Activated T-cell treated with anti-CD3 and anti-CD28 coated beads for 24 hours (primary cell): ENCODE measurements at regions not wholly inside any gene's neighbourhood (a gene's known extent, or its start where the extent isn't known, plus 50 kb on each side); places are given as distances from the start of the nearest gene placed in this dataset.
"Not testable (repeated sequence)": the region's sequence is repeated elsewhere in the genome, so short reads cannot be mapped to it uniquely, and the experiment has no call there.

Experiments
- DNase-seq: peaks from one replicate; pipeline ENCODE4 v3.0.0-alpha.2; 2020; ENCODE audit warnings: low read depth

DNA sequence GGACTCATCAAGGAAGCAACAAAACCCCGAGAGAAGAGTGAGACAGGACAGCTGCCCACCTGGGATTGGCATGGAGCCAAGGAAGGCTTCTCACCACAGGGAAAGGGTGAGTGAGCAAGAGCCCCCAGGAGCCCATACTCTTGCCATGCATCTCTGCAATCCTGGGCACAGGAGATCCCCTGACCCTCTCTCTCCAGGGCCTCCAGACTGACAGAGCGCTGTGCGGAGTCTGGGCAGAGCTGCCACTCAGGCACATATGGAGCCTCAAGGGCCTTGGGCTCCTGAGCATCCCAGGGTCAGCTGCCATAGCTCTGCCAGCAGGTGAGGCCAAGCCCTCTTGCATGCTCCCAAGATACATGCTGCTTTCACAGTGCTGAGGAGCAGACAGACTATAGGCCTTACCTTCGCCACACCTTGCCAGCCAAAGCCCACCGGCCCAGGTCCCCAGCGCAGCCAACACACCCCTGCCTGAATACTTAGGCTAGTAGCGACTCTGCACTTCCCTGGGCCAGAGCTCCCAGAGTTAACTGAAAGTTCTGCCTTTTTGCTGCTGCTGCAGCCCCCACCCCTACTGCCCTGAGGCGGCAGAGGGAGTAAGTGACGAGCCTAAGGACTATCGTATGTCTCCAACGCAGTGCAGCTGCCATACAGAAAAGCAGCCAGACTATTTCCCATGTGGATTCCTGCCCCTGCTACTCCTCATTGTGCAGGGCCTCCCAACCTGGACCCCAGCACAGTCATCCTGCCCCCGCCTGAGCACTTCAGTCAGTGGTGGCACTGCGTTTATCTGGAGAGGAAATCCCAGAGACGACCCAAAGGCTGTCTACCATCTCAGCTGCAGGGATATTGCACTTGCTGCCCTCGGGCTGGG lies 251.6 kb downstream of the SPATA31A6 start:
- DNase-seq, result not testable (repeated sequence)

DNA sequence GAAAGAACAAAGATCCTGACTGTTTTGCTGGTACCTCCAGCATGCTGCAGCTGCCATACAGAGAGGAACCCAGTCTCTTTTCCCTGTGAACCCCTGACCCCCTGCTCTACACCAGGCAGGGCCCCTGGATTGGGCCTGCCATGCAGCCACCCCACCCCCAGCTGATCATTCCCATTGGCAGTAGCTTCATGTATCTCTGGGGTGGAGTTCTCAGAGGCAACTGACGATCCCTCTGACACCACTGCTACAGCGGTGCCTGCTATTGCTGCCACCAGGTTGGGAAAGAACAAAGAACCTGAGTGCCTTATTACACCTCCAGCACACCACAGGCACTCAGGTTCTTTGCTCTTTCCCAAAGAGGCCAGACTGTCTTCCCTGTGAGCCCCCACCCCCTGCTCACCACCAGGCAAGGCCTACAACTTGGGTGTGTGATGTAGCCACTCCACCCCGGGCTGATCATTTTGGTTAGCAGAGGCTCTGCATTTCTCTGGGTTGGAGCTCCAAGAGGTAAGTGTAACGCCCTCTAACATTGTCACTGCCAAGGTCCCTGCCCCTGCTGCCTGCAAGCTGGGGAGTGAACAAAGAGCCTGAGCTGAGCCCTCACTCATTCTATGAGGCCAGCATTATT lies 252.4 kb downstream of the SPATA31A6 start:
- not testable (repeated sequence) for DNase-seq

DNA sequence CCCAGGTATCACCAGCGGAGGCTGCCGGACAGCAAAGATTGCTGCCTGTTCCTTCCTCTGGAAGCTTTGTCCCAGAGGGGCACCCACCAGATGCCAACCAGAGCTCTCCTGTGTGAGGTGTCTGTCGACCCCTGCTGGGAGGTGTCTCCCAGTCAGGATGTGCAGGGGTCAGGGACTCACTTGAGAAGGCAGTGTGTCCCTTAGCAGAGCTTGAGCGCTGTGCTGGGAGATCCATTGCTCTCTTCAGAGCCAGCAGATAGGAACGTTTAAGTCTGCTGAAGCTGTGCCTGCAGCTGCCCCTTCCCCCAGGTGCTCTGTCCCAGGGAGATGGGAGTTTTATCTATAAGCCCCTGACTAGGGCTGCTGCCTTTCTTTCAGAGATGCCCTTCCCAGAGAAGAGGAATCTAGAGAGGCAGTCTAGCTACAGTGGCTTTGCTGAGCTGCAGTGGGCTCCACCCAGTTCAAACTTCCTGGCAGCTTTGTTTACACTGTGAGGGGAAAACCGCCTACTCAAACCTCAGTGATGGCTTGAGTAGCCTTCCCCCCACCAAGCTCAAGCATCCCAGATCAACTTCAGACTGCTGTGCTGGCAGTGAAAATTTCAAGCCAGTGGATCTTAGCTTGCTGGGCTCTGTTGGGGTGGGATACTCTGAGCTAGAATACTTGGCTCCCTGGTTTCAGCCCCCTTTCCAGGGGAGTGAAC lies 253.7 kb downstream of the SPATA31A6 start:
- DNase-seq, result not testable (repeated sequence)

DNA sequence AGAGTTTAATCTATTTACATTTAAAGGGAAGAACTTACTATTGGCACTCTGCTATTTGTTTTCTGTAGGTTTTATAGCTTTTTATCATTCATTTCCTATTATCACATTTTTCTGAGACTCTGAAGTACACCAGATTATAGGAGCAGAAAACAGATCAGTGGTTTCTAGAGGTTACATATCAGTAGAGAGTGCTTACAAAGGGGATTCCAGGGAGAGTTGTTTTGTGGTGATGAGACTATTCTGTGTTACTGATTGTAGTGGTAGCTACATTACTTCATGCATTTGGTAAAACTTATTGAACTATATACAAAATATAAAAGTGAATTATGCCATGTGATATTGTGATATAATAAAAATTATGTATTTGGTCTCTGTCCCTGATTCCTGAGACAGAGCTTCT lies 259.2 kb downstream of the SPATA31A6 start:
- not testable (repeated sequence) for DNase-seq

DNA sequence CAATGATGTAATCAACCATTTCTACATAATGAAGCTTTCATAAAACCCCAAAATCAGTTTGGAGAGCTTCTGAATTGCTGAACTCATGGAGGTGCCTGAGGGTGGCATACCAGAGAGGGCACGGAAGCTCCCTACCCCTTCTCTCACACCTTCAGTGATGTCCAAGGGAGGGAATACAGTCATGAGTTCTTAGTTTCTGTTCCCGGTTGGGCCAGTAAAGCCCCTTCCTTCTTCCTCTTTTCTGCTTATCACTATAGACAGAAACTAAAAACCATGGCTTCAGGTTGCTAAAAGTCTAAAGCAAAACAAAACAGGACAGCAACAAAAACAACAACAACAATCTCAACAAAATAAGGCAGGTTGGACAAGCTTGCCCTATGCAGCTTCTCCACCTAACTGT lies 260.0 kb downstream of the SPATA31A6 start:
- DNase-seq, result not testable (repeated sequence)

DNA sequence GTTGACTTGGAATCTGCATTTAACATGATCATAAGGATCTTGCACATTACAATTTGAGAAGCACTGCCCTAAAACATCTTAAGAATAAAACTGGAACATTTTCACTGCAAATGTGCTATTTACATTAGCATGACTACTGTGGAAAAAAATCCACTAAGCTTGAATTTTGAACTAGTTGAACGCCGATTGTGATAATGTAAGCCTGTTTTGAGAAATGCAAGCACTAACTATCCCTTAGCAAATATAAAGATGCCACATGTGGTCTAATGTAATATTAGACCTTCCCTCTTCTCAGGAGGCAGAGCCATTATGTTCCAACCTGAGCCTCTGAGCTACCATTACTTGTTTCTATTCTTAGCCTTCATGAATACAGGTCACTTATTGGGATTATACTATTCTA lies 278.0 kb downstream of the SPATA31A6 start:
- not testable (repeated sequence) for DNase-seq

DNA sequence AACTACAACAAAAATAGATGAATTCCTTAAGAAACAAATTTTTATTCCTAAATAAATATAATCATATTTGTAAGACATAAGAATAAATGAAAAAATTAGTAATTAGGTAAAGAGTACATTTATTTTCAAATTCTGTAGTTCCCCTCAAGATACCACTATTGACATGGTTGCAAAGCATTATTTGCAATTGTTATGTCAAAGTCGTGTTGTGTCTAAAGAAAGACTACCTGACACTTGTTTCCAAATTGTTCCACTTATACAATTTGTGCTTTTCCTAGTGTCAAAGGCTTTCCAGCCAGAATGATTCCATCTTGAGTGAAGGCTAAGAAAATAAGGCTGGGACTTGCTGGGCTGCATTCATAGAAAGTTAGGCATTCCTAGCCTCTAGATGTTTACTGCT lies 278.4 kb downstream of the SPATA31A6 start:
- DNase-seq, result not testable (repeated sequence)

DNA sequence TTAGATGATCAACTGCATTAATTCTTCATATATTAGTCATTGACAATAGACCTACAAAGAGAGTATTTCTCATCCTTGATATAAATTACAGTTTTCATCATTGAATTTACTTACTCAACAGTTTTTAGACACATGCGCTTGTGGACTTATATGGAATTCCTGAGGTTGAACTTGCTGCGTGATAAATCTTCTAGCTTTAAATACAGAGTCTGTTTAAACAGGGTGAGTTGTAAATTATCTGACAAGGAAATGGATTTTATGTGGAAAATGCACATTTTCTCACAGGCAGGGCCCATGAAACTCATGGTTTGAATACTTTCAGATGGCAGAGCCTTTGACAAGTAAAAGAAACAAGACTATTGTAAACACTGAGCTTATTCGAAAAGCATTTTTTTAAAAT lies 280.5 kb downstream of the SPATA31A6 start:
- DNase-seq, result not testable (repeated sequence)

DNA sequence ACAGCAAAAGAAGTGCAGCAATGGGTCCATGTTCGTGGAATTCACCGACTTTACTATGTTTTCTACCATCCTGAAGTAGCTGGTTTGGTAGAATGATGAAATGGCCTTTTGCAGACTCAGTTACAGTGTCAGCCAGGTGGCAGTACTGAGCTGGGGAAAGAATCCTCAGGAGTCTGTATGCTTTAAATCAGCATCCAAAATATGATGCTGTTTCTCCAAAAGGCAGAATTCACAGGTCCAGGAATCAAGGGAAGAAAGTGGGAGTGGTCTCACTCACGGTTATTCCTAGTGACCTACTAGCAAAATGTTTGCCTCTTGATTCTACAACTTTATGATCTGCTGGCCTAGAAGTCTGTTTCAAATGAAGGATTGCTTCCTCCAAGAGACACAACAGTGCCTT lies 287.1 kb downstream of the SPATA31A6 start:
- DNase-seq, result not testable (repeated sequence)

DNA sequence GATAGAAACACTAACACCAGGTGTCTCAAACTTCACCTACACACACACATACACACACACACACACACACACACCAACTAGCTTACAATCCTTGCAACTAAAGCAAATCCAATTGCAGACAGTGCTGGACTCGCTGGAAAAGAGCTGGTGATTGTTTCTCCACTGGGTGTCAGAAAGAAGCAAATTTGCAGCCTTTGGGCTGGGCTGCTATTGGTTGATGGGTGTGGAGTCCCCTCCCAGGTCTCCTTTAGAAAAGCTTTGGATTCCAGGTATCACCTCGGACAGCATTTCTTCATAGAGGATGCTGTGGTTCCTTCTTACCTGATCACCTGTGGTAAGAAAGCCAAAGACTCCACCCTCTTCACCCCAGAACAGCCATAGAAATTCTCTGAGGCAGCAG lies 307.5 kb downstream of the SPATA31A6 start:
- DNase-seq, result not testable (repeated sequence)

DNA sequence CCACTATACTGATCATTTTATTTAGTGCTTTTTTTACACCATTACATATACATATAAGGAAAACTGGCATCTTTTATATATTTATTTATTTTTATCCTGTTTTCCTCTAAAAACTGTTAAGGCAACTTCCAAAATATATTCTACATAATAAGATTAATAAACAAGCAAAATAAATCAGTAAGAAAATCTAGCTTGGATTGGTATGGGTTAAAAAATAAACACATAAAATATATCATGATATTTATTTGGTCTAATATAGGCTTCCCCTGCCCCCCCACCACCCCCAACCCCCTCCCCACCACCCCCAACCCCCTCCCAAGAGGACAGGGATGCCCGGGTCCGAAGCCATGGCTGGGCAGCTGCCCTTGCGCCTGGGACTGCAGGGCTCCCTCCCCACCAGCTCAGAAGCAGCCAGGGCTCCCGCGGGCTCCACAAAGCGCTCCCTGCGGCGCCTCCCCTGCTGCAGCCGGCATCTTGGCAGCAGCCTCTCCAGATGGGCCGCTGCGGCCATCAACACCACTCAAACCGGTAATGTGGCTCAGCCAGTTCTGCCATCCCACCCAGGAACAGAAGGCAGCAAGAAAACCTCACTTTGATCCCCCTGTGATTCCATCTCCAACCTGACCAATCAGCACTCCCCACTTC lies 319.3 kb downstream of the SPATA31A6 start:
- DNase-seq, result not testable (repeated sequence)

DNA sequence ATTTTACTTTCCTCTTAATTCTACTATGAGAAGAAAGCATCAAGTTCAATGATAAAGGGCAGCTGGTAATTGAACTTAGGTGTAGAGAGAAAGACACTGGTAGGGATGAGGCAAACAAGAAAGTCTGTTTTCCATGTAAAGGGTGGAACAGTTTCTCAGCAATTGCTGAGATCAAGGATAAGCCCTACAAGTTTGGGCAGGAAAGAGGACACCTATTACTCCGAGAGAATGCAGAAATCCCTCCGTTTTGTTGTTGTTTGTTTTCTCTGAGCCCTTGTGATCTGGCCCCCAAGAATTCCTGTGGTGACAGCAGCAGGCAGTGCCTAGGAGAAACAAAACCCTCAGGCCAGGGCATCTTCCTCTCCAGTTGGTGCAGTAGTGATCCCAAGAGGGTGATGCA lies 324.7 kb downstream of the SPATA31A6 start:
- not testable (repeated sequence) for DNase-seq

DNA sequence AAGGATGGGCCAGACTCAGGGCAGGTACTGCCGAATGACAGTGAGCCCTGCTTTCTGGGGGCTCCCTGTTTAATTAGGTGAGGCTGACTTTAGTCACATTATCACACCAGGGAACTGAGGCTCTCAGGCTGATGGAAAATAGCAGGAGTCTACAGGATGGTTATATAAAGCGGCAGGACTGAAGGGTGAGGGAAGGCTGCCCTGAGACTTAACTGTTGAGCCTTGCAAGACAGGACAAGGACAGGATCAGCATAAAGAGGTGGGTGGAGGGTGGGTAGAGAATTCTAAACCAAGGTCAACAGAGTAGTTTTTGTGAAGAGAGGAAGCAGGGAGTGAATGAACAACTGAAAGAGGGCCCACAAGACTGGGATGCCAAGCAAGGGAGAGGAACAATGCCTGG lies 330.1 kb downstream of the SPATA31A6 start:
- DNase-seq, result not testable (repeated sequence)

DNA sequence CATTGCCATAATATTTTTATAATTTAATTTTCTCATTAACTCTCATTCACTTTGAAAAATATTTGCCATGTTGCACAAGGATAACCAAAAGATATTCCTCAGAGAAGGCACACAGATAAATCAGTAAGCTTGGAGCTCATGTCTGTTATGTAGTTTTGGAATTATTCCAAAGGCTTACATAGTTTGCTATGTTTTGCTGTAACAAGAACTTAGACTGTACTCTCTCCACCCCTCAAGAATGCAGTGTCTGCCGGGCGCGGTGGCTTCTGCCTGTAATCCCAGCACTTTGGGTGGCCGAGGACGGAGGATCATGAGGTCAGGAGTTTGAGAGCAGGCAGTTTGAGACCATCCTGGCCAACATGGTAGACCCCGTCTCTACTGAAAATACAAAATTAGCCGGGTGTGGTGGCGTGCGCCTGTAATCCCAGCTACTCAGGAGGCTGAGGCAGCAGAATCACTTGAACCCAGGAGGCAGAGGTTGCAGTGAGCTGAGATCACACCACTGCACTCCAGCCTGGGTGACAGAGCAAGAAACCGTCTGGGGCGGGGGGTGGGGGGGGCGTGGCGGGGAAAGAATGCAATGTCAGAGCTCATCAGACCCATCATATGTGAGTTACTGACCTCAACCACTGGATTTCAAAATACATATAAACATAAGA lies 351.0 kb downstream of the SPATA31A6 start:
- not testable (repeated sequence) for DNase-seq

DNA sequence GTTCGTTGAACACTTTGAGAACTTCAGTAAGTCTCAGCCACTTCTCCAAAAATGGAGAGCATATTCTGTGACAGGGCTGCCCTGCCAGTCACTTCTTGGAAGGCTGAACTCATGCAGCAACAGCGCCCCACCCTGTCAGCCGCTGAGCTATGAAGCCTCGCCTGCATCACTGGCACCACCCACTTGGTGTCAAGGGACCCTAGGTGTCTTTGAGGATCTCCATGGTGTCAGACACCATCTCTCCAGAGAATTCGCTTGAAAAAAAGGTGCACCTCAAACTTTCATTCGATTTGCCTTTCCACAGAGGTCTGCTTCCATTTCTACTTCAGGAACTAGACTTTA lies 351.5 kb downstream of the SPATA31A6 start:
- not testable (repeated sequence) for DNase-seq

DNA sequence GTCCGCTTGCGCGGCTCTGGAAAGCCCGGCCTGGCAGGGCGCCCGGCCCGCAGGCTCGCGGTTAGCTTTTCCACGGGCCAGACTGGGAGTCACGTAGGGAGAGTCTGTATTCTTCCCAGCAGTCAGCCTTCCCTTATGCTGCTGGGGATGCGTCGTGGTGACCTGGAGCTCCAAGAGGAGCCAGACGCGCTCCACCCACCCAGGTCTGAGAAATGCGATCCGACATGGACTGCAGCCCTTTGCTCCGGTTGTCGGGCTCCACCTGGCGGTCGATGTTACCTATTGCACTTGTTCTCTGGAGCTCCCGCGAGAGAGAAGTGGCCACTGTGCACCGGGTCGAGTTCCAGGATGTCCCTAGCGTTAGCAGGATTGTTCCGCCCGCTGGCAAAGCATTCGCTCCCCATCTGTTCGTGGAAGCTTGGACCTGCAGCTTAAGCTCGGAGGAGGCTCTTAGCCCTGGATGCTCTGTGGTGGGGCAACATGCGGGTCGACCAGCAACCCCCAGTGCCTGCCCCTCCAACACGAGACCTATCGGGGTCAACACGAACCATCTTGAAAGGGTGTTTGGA lies 367.4 kb downstream of the SPATA31A6 start:
- not testable (repeated sequence) for DNase-seq

DNA sequence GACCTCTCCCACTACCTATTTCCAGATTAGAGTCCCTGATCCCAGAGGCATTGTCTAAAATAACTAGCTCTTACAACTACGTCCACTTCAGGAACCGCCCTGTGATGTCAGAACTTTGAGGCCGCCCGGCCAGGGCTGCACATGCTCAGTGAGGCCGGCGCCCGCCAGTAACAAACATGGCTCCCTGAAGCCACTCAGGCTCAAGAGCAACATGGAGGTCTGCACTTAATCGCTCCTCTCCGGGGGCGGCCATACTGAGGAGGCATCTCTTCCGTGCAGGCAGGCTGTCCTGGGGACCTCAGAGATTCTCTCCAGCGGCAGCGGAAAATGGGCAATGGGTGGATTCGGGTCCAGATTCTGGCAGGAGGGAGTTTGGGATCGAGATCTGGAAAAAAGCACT lies 385.1 kb downstream of the SPATA31A6 start:
- DNase-seq, result not testable (repeated sequence)

DNA sequence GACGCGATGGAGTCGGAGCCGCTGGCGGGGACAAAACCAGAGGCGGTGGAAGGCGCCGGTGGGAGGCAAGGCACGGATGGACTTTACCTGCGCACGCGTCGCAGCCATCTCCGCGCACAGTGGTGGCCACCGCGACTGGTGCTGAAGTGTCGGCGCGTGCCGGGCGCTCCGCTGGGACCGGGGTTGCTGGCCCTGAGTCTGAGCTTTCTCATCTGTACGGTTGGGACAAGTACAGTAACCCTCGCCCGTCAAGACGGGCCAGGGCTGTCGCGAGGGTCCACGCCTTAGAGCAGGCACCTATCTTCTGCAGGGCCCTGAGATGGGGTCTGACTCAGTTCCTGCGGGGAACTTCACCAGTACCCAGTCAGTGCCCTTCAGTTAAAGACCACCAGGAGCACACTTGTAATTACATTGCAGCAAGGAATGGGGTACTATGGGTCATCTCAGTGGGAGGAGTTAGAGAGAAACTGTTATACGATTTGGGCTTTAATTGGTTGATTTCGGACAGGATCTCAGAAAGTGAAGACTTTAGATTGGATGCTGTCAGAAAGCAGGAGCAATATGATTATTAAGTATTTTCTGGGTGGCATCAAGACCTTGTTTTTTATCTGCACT lies 385.6 kb downstream of the SPATA31A6 start:
- peak; percentile 11 for DNase-seq

DNA sequence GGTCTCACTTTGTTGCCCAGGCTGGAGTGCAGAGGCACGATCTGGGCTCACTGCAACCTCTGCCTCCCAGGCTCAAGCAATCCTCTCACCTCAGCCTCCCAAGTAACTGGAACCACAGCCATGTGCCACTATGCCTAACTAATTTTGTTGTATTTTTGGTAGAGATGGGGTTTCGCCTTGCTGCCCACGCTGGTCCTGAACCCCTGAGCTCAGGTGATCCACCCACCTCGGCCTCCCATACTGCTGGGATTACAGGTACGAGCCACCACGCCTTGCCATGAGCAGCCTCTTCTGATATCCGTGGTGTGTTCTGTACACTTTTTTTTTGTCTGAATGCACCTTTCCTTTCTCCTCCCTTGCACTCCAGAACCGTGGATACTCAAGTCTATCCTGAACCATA lies 394.4 kb downstream of the SPATA31A6 start:
- DNase-seq, result not testable (repeated sequence)
